ENCODE measurements at regions not wholly inside any gene's neighbourhood (a gene's known extent, or its start where the extent isn't known, plus 50 kb on each side); places are given as distances from the start of the nearest gene placed in this dataset.

DNA sequence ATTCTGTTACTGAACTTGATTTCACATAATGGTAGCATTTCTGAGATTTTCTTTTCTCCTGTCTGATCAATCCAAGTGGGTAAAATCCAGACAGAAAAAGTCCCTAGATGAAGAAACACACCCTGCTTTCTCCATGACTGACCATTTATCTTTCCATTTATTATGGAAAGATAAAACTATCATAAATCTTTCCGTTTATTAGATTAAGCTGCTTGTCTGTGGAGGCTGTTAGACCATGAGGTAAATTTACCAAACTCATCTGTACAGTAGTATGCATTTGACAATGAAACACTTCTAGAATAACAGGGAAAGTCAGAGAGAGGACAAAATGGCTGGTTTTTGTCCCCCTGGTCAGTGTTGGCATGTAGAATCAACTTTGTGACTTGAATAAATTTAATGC, 491.2 kb upstream of the SEMA6A start:
- intact Hi-C loops (cut with DNase I): no loop called here
- no peak for DNase-seq
- Histone ChIP-seq H3K4me1 (ENCODE audit: control insufficient read depth in 1 of 2, insufficient read depth in 2 of 2, low read length in 2 of 2) (no peaks in the 10 kb centered on the region), H3K27me3 (ENCODE audit: control insufficient read depth in 1 of 2, insufficient read depth in 2 of 2, low read length in 1 of 2) (no peaks in the 10 kb centered on the region), H3K36me3 (ENCODE audit: control insufficient read depth in 1 of 2, insufficient read depth in 2 of 2, low read length in 1 of 2) (no peaks in the 10 kb centered on the region), H3K4me3 (ENCODE audit: low read length in 2 of 2) (no peak overlapping the region), H3K27ac (ENCODE audit: low read depth in 1 of 2, low read length in 2 of 2) (no peak overlapping the region), H3K9me3 (ENCODE audit: control insufficient read depth, low read length) (no peaks in the 10 kb centered on the region)
- whole genome bisulfite sequencing, 2 donors: 33 to 46% methylated on average over 1 of the region's 1 CpG
- ATAC-seq (ENCODE audit: low FRiP score): no peak

DNA sequence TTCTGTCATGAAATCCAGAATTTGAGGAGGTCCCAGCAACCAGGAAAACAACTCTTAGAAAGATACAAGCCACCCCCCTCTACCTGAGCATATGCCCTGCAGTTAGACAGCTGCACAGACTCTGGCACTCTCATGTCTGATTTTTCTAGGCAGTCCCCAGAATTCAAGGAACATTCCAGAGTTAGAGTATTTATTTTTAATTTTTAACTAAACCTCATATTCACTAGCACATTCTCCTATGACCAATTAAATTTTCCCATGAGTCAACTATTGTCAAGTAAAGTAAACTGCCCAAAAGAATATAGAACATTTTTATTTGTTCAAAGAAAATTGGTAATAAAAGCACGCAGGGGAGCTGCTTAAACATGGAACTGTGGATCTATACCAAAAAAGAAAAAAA, 490.5 kb upstream of the SEMA6A start:
- no peaks in the 10 kb centered on the region for H3K36me3 ChIP-seq (ENCODE audit: control insufficient read depth in 1 of 2, insufficient read depth in 2 of 2, low read length in 1 of 2)
- no peak overlapping the region for H3K4me3 ChIP-seq (ENCODE audit: low read length in 2 of 2)
- no peaks in the 10 kb centered on the region for H3K9me3 ChIP-seq (ENCODE audit: control insufficient read depth, low read length)
- DNase-seq (no peak), ATAC-seq (ENCODE audit: low FRiP score) (no peak)
- 68 to 75% methylated on average over 1 of the region's 1 CpG for WGBS, 2 donors
- no peaks in the 10 kb centered on the region for H3K4me1 ChIP-seq (ENCODE audit: control insufficient read depth in 1 of 2, insufficient read depth in 2 of 2, low read length in 2 of 2)
- H3K27ac ChIP-seq (ENCODE audit: low read depth in 1 of 2, low read length in 2 of 2): no peak overlapping the region
- intact Hi-C loops (cut with DNase I): no loop called here
- no peaks in the 10 kb centered on the region for H3K27me3 ChIP-seq (ENCODE audit: control insufficient read depth in 1 of 2, insufficient read depth in 2 of 2, low read length in 1 of 2)

DNA sequence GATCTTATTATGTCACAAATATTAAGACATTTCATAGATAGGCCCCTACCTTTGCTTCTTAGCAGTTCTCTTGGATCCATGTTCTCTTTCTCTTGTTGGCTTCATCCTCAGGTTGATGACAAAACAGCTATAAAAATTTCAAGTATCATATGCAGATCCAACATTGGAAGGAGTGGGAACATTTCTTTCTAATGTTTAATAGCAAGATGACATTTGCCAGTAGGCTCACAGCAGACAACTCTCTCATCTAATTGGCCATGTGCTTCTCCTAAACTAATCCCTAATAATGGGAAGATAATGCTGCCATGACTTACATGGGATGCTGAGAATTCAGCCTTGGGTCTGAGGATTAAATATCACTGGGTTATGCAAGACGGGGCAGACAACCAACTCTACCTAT, 485.5 kb upstream of the SEMA6A start:
- no peaks in the 10 kb centered on the region for H3K9me3 ChIP-seq (ENCODE audit: control insufficient read depth, low read length)
- no peak for ATAC-seq (ENCODE audit: low FRiP score)
- intact Hi-C loops (cut with DNase I): no loop called here
- no peak overlapping the region for H3K4me3 ChIP-seq (ENCODE audit: low read length in 2 of 2)
- no peaks in the 10 kb centered on the region for H3K4me1 ChIP-seq (ENCODE audit: control insufficient read depth in 1 of 2, insufficient read depth in 2 of 2, low read length in 2 of 2)
- no peaks in the 10 kb centered on the region for H3K27me3 ChIP-seq (ENCODE audit: control insufficient read depth in 1 of 2, insufficient read depth in 2 of 2, low read length in 1 of 2)
- H3K36me3 ChIP-seq (ENCODE audit: control insufficient read depth in 1 of 2, insufficient read depth in 2 of 2, low read length in 1 of 2): no peaks in the 10 kb centered on the region
- WGBS, 2 donors: 96 to 97% methylated on average over 1 of the region's 1 CpG
- H3K27ac ChIP-seq (ENCODE audit: low read depth in 1 of 2, low read length in 2 of 2): no peak overlapping the region
- DNase-seq: no peak

DNA sequence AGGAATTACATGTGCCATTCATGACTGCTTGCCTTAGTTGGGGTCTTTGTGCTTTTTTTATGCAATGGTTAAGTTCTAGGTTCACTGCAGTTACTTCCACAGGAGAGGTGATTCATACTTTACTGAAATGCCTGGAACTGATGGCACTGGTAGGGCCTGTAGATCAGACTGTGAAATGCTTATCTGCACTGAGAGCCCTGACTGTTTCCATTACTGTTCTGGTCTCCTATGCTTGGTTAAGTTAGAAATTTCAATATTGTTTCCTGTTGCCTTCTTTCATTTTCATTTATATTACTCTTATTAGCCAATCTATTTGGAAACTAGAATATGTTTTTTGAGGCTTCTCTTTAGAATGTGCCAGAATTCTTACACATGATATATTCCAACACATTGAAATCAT, 484.1 kb upstream of the SEMA6A start:
- Histone ChIP-seq H3K27me3 (ENCODE audit: control insufficient read depth in 1 of 2, insufficient read depth in 2 of 2, low read length in 1 of 2) (no peaks in the 10 kb centered on the region), H3K36me3 (ENCODE audit: control insufficient read depth in 1 of 2, insufficient read depth in 2 of 2, low read length in 1 of 2) (no peaks in the 10 kb centered on the region), H3K4me1 (ENCODE audit: control insufficient read depth in 1 of 2, insufficient read depth in 2 of 2, low read length in 2 of 2) (no peaks in the 10 kb centered on the region), H3K27ac (ENCODE audit: low read depth in 1 of 2, low read length in 2 of 2) (no peak overlapping the region), H3K4me3 (ENCODE audit: low read length in 2 of 2) (no peak overlapping the region), H3K9me3 (ENCODE audit: control insufficient read depth, low read length) (no peaks in the 10 kb centered on the region)
- intact Hi-C loops (cut with DNase I): no loop called here
- ATAC-seq (ENCODE audit: low FRiP score) (no peak), DNase-seq (no peak)

DNA sequence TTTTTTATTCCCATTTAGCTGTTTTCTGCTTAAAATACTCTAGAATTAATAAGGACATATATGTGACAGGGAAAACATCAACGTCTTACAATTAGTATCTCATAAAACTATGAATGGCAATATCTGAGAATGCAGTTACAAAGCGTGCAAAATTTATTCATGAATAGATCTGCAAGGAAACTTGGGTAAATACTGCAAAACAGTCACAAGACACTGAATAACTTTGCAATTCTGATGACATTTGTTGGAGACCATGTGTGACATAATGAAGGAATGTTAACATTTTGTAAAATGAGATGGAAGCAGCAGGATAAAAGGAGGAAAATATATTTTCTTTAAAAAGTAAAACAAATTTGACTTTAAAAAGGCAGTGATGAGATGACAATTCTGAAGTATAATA, 480.9 kb upstream of the SEMA6A start:
- Histone ChIP-seq H3K36me3 (ENCODE audit: control insufficient read depth in 1 of 2, insufficient read depth in 2 of 2, low read length in 1 of 2) (no peaks in the 10 kb centered on the region), H3K4me3 (ENCODE audit: low read length in 2 of 2) (no peak overlapping the region), H3K27me3 (ENCODE audit: control insufficient read depth in 1 of 2, insufficient read depth in 2 of 2, low read length in 1 of 2) (no peaks in the 10 kb centered on the region), H3K4me1 (ENCODE audit: control insufficient read depth in 1 of 2, insufficient read depth in 2 of 2, low read length in 2 of 2) (no peaks in the 10 kb centered on the region), H3K27ac (ENCODE audit: low read depth in 1 of 2, low read length in 2 of 2) (no peak overlapping the region), H3K9me3 (ENCODE audit: control insufficient read depth, low read length) (no peaks in the 10 kb centered on the region)
- ATAC-seq (ENCODE audit: low FRiP score): no peak
- WGBS, 2 donors: 82% methylated on average over 2 of the region's 2 CpGs
- intact Hi-C loops (cut with DNase I): no loop called here
- DNase-seq: no peak

DNA sequence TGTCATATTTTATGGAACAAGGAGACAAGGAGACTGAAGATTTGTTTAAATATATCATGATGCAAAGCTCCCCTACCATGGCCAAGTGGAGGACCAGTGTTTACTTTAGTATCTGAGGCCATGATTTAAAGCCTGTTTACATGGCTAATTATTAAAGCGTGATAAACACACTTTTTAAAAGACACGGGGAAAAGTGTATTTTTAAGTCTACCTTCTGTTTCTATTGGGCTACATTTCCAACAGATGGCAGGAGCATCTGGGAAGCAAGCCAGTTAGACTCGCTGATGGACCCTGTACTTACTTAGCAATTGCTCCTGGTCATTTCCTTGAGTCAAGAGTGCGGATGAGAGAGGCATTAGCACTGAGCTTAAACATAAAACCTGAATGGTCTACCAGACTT, 480.3 kb upstream of the SEMA6A start:
- Histone ChIP-seq H3K27ac (ENCODE audit: low read depth in 1 of 2, low read length in 2 of 2) (no peak overlapping the region), H3K36me3 (ENCODE audit: control insufficient read depth in 1 of 2, insufficient read depth in 2 of 2, low read length in 1 of 2) (no peaks in the 10 kb centered on the region), H3K9me3 (ENCODE audit: control insufficient read depth, low read length) (no peaks in the 10 kb centered on the region), H3K4me3 (ENCODE audit: low read length in 2 of 2) (no peak overlapping the region), H3K27me3 (ENCODE audit: control insufficient read depth in 1 of 2, insufficient read depth in 2 of 2, low read length in 1 of 2) (no peaks in the 10 kb centered on the region), H3K4me1 (ENCODE audit: control insufficient read depth in 1 of 2, insufficient read depth in 2 of 2, low read length in 2 of 2) (no peaks in the 10 kb centered on the region)
- intact Hi-C loops (cut with DNase I): no loop called here
- ATAC-seq (ENCODE audit: low FRiP score) (no peak), DNase-seq (no peak)
- 59 to 65% methylated on average over 4 of the region's 4 CpGs for WGBS, 2 donors

DNA sequence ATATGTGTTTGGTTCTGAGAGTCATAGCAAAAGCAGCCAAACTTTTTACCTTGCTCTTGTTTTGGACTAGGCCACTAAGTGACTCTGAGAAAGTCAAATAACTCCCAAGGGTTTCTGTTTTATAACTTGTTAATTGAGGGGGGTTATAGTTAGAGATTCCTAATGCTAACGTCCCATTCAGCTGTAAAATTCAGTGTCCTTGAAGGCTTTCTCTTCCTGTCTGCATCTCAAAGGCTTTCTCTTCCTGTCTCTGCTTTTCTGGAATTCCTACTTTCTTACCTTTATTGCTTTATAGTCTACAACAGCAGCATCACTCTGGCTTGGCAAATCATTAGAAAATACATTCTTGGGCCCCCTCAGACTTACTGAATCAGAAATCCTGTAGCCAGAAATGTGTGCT, 479.5 kb upstream of the SEMA6A start:
- DNase-seq: no peak
- no peak overlapping the region for H3K4me3 ChIP-seq (ENCODE audit: low read length in 2 of 2)
- no peak overlapping the region for H3K27ac ChIP-seq (ENCODE audit: low read depth in 1 of 2, low read length in 2 of 2)
- H3K36me3 ChIP-seq (ENCODE audit: control insufficient read depth in 1 of 2, insufficient read depth in 2 of 2, low read length in 1 of 2): no peaks in the 10 kb centered on the region
- intact Hi-C loops (cut with DNase I): no loop called here
- WGBS, 2 donors: 52 to 70% methylated on average over 1 of the region's 1 CpG
- no peaks in the 10 kb centered on the region for H3K27me3 ChIP-seq (ENCODE audit: control insufficient read depth in 1 of 2, insufficient read depth in 2 of 2, low read length in 1 of 2)
- ATAC-seq (ENCODE audit: low FRiP score): no peak
- H3K4me1 ChIP-seq (ENCODE audit: control insufficient read depth in 1 of 2, insufficient read depth in 2 of 2, low read length in 2 of 2): no peaks in the 10 kb centered on the region
- H3K9me3 ChIP-seq (ENCODE audit: control insufficient read depth, low read length): no peaks in the 10 kb centered on the region

DNA sequence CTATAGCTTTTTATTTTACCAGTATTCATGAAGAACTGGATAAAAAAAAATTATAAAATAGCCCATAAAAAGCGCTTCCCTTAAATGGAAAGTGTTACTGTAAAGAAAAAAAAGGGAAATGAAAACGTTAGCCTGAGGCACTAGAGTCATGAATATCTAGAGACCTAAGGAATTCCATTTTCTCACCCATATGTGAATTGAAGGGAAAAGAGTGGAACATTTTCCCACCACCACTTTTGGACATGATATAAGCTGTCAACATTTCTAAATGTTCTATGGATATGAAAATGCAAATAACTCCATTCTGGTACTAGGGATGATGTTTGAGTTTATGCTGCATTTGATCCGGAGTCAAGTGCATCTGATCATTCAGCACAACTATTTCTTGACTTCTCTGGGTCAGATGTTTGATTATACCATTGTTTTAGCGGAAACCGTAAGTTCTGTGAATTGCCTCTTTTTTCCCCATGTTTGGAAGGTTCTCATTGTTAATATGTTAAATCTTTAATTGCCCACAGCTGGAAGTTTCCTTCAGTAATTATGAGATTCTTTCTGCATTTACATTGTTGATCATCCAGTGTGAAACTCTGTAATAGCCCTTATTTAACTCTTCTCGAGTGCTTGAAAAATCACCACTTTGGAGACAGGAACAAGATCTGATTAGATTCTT, 467.4 kb upstream of the SEMA6A start:
- Histone ChIP-seq H3K27ac (ENCODE audit: low read depth in 1 of 2, low read length in 2 of 2) (no peak overlapping the region), H3K36me3 (ENCODE audit: control insufficient read depth in 1 of 2, insufficient read depth in 2 of 2, low read length in 1 of 2) (no peaks in the 10 kb centered on the region), H3K9me3 (ENCODE audit: control insufficient read depth, low read length) (no peaks in the 10 kb centered on the region), H3K27me3 (ENCODE audit: control insufficient read depth in 1 of 2, insufficient read depth in 2 of 2, low read length in 1 of 2) (no peaks in the 10 kb centered on the region), H3K4me3 (ENCODE audit: low read length in 2 of 2) (no peak overlapping the region), H3K4me1 (ENCODE audit: control insufficient read depth in 1 of 2, insufficient read depth in 2 of 2, low read length in 2 of 2) (no peaks in the 10 kb centered on the region)
- ATAC-seq (ENCODE audit: low FRiP score): no peak
- DNase-seq: no peak
- WGBS, 2 donors: 60 to 66% methylated on average over 6 of the region's 6 CpGs
- intact Hi-C loops (cut with DNase I): no loop called here

DNA sequence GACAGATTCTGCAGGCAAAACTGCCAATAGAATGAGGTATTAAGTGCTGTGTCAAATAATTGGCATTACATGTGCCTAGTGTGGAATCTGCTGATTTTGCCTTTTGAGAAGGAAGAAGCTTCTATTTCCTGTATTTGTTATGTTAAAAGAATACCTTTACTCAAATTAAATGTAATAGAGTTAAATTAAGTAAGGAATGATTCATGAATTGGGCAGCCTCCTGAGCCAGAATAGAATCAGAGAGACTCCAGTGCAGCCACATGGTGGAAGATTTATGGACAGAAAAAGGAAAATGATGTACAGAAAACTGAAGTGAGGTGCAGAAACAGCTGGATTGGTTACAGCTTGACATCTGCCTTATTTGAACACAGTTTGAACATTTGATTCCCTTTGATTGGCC, 464.4 kb upstream of the SEMA6A start:
- Histone ChIP-seq H3K4me3 (ENCODE audit: low read length in 2 of 2) (no peak overlapping the region), H3K9me3 (ENCODE audit: control insufficient read depth, low read length) (no peaks in the 10 kb centered on the region), H3K36me3 (ENCODE audit: control insufficient read depth in 1 of 2, insufficient read depth in 2 of 2, low read length in 1 of 2) (no peaks in the 10 kb centered on the region), H3K4me1 (ENCODE audit: control insufficient read depth in 1 of 2, insufficient read depth in 2 of 2, low read length in 2 of 2) (no peaks in the 10 kb centered on the region), H3K27me3 (ENCODE audit: control insufficient read depth in 1 of 2, insufficient read depth in 2 of 2, low read length in 1 of 2) (no peaks in the 10 kb centered on the region), H3K27ac (ENCODE audit: low read depth in 1 of 2, low read length in 2 of 2) (no peak overlapping the region)
- no peak for DNase-seq
- intact Hi-C loops (cut with DNase I): no loop called here
- no peak for ATAC-seq (ENCODE audit: low FRiP score)

All from aorta (tissue), 5 donors.